Panc1 (cell line): ENCODE measurements at regions not wholly inside any gene's neighbourhood (a gene's known extent, or its start where the extent isn't known, plus 50 kb on each side); places are given as distances from the start of the nearest gene placed in this dataset.
A peak's percentile ranks its signal among the peaks of the same experiment; 100 is the strongest.

Experiments
- ATAC-seq: fragments of 200-7000 bp; cut with Tn5 transposase; 2 replicates; pipeline ENCODE4 v1.9.1; 2020; ENCODE audit warnings: mild to moderate bottlenecking, moderate library complexity
- BruUV-seq: library from RNA; stranded (reverse); fragments of 400-500 nt; replicated peaks from 2 replicates; lab custom pipeline; 2021; lab: Mats Ljungman, UMichigan
- CTCF ChIA-PET: fragments of 300-600 bp; sonication (Branson Sonifier 250); formaldehyde crosslinking; loops from one replicate; lab custom pipeline; 2022; ENCODE audit warnings: antibody characterized with exemption; lab: Charles Lee
- POLR2A ChIA-PET: fragments of 300-600 bp; sonication (Branson Sonifier 250); formaldehyde crosslinking; loops from one replicate; lab custom pipeline; 2022; ENCODE audit warnings: antibody characterized with exemption; lab: Charles Lee
- DNase-seq: peaks from one replicate; pipeline ENCODE4 v3.0.0-alpha.2; 2010; ENCODE audit warnings: low read depth, low spot score
- H3K27ac ChIP-seq: 2 replicates; pipeline ENCODE4 v1.5.1; 2011; ENCODE audit warnings: mild to moderate bottlenecking, low read length, inconsistent platforms
- H3K27me3 ChIP-seq: fragments of 200-500 bp; sonication (Bioruptor generic); 2 replicates; pipeline ENCODE4 v1.6.0; 2014; ENCODE audit warnings: low read length, inconsistent platforms; ENCODE audit not compliant: control insufficient read depth, insufficient read depth
- H3K36me3 ChIP-seq: fragments of 200-500 bp; sonication (Bioruptor generic); 2 replicates; pipeline ENCODE4 v1.5.1; 2014; ENCODE audit warnings: inconsistent platforms, mild to moderate bottlenecking, low read length, moderate library complexity; ENCODE audit not compliant: control insufficient read depth, insufficient read depth
- H3K4me1 ChIP-seq: 2 replicates; pipeline ENCODE4 v1.5.1; 2011; ENCODE audit warnings: inconsistent platforms, mild to moderate bottlenecking, low read length, moderate library complexity; ENCODE audit not compliant: control insufficient read depth, insufficient read depth
- H3K4me3 ChIP-seq, 2 experiments: 2 replicates each; pipeline ENCODE4 v1.5.1; 2011 to 2012; ENCODE audit warnings: low read depth in 2 of 2, low read length in 2 of 2, mild to moderate bottlenecking in 2 of 2, inconsistent platforms in 1 of 2, moderate library complexity in 1 of 2
- H3K9me3 ChIP-seq: fragments of 200-500 bp; sonication (Bioruptor generic); 2 replicates; pipeline ENCODE4 v1.5.1; 2014; ENCODE audit warnings: low read depth, mild to moderate bottlenecking, inconsistent platforms, low read length, moderate library complexity; ENCODE audit not compliant: control insufficient read depth, insufficient read depth
- CTCF ChIP-seq: fragments of 450-650 bp; IDR thresholded peaks from 2 replicates; pipeline ENCODE4 v1.5.1; 2017; ENCODE audit warnings: mild to moderate bottlenecking
- POLR2AphosphoS5 ChIP-seq: IDR thresholded peaks from 2 replicates; pipeline ENCODE4 v1.6.1; 2012; ENCODE audit warnings: mild to moderate bottlenecking, low read depth, low read length, moderate library complexity
- REST ChIP-seq, 2 experiments: IDR thresholded peaks; 2 replicates each; pipeline ENCODE4 v1.6.1; 2011 to 2012; ENCODE audit warnings: low read depth in 2 of 2, control low read depth in 1 of 2, low read length in 1 of 2, mild to moderate bottlenecking in 1 of 2, moderate library complexity in 1 of 2; ENCODE audit not compliant: insufficient read depth in 1 of 2
- SIN3A ChIP-seq: IDR thresholded peaks from 2 replicates; pipeline ENCODE4 v1.6.1; 2012; ENCODE audit warnings: low read depth, mild to moderate bottlenecking, low read length, moderate library complexity, borderline replicate concordance; ENCODE audit not compliant: insufficient read depth
- TCF7L2 ChIP-seq: IDR thresholded peaks from 2 replicates; pipeline ENCODE4 v1.6.1; 2011; ENCODE audit warnings: mild to moderate bottlenecking, low read depth, low read length, inconsistent platforms
- in situ Hi-C: cut with HindIII; loops from 2 replicates; pipeline ENCODE4 v1.10.0; 2016; ENCODE audit warnings: low sequenced_read_pairs, low pct_unique_long_range_greater_than_20kb
- intact Hi-C: fragments of 100-400 bp; cut with micrococcal nuclease; formaldehyde crosslinking; loops from one replicate; pipeline ENCODE4 v1.10.0; 2022; ENCODE audit not compliant: unreplicated experiment

GRCh38 chr1:96536581-96536980 lies 185.0 kb upstream of the PTBP2 start:
- intact Hi-C loops (no loop called here), in situ Hi-C loops (no loop called here)
- TF ChIP-seq TCF7L2 (no peak), REST (IDR thresholded peaks at IDR 0.05; ENCODE audit: insufficient read depth in 1 of 2, low read depth in 2 of 2, low read length in 1 of 2) (no peak), POLR2AphosphoS5 (no peak), CTCF (no peak), SIN3A (no peak)
- H3K4me3 ChIP-seq = no peak overlapping the region
- DNase-seq (no peak), ATAC-seq (no peak)
- no peaks in the 10 kb centered on the region for H3K4me1 ChIP-seq
- no peaks in the 10 kb centered on the region for H3K9me3 ChIP-seq
- no TSS peak for BruUV-seq
- ChIA-PET POLR2A (no interaction called here), CTCF (no interaction called here)
- H3K27ac ChIP-seq = no peak overlapping the region
- H3K27me3 ChIP-seq = no peaks in the 10 kb centered on the region
- H3K36me3 ChIP-seq = no peaks in the 10 kb centered on the region

GRCh38 chr1:96538111-96538641 lies 183.4 kb upstream of the PTBP2 start:
- CTCF ChIA-PET = no interaction called here

More at GRCh38 chr1:96538111-96538641, 183.4 kb upstream of the PTBP2 start:
- H3K27ac ChIP-seq = no peak overlapping the region
- H3K36me3 ChIP-seq = no peaks in the 10 kb centered on the region
- in situ Hi-C loops (no loop called here), intact Hi-C loops (no loop called here)
- TF ChIP-seq CTCF (peak; percentile 15; the same call in 1 of the 2 replicates), TCF7L2 (no peak)
- H3K4me1 ChIP-seq = no peaks in the 10 kb centered on the region
- H3K27me3 ChIP-seq = no peaks in the 10 kb centered on the region
- no peak overlapping the region for H3K4me3 ChIP-seq
- POLR2A ChIA-PET = no interaction called here
- no TSS peak for BruUV-seq
- no peaks in the 10 kb centered on the region for H3K9me3 ChIP-seq
- ATAC-seq (no peak), DNase-seq (no peak)
